CD4-positive, alpha-beta T cell (primary cell): ENCODE measurements at regions not wholly inside any gene's neighbourhood (a gene's known extent, or its start where the extent isn't known, plus 50 kb on each side); places are given as distances from the start of the nearest gene placed in this dataset.

ENCODE experiments used
- ATAC-seq: fragments of 200-7000 bp; cut with Tn5 transposase; one replicate; pipeline ENCODE4 v1.10.0; 2022; ENCODE audit warnings: mild to moderate bottlenecking; ENCODE audit not compliant: poor library complexity
- CTCF ChIA-PET: fragments of 350-600 bp; sonication (Branson Sonifier 250); formaldehyde crosslinking; loops from one replicate; lab custom pipeline; 2021; ENCODE audit warnings: antibody characterized with exemption, inconsistent platforms; lab: Charles Lee
- POLR2A ChIA-PET: fragments of 350-600 bp; sonication (Branson Sonifier 250); formaldehyde crosslinking; loops from one replicate; lab custom pipeline; 2021; ENCODE audit warnings: antibody characterized with exemption, inconsistent platforms; lab: Charles Lee
- DNase-seq, 14 experiments: peaks; one replicate each; pipeline ENCODE4 v3.0.0-alpha.2; 2013 to 2020; ENCODE audit warnings: mixed read lengths in 2 of 14
- H3K27ac ChIP-seq, 2 donors: one replicate each; pipeline versions ENCODE4 v1.5.1 to v1.7.0; 2013; ENCODE audit warnings: low read length in 2 of 2, low read depth in 1 of 2, mild to moderate bottlenecking in 1 of 2
- H3K27me3 ChIP-seq, 2 experiments: 1 replicate in 1 of 2; 2 replicates in 1 of 2; pipeline versions ENCODE4 v1.6.1 to v1.7.0; 2013; ENCODE audit warnings: low read length in 2 of 2, control low read depth in 1 of 2, mild to moderate bottlenecking in 1 of 2, moderate library complexity in 1 of 2; ENCODE audit not compliant: insufficient read depth in 2 of 2, control insufficient read depth in 1 of 2
- H3K36me3 ChIP-seq: one replicate; pipeline ENCODE4 v1.6.1; 2013; ENCODE audit warnings: low read length, control low read depth; ENCODE audit not compliant: insufficient read depth
- H3K4me1 ChIP-seq: one replicate; pipeline ENCODE4 v1.6.1; 2013; ENCODE audit warnings: low read length, control low read depth; ENCODE audit not compliant: insufficient read depth
- H3K4me3 ChIP-seq: one replicate; pipeline ENCODE4 v1.5.1; 2013; ENCODE audit warnings: mild to moderate bottlenecking, low read length, moderate library complexity
- H3K9me3 ChIP-seq, 2 experiments: 1 replicate in 1 of 2; 2 replicates in 1 of 2; pipeline versions ENCODE4 v1.6.1 to v1.7.0; 2013; ENCODE audit warnings: low read length in 2 of 2, mild to moderate bottlenecking in 2 of 2, control low read depth in 1 of 2, moderate library complexity in 1 of 2; ENCODE audit not compliant: control insufficient read depth in 1 of 2, insufficient read depth in 1 of 2
- H3K27ac Mint-ChIP-seq: one replicate; pipeline ENCODE4 v1.8.0; 2020; ENCODE audit warnings: mixed read lengths
- H3K27me3 Mint-ChIP-seq: one replicate; pipeline ENCODE4 v1.8.0; 2021; ENCODE audit warnings: mixed read lengths
- H3K36me3 Mint-ChIP-seq: one replicate; pipeline ENCODE4 v1.8.0; 2021; ENCODE audit warnings: low read depth, mixed read lengths
- H3K4me1 Mint-ChIP-seq: one replicate; pipeline ENCODE4 v1.8.0; 2021; ENCODE audit warnings: low read depth, mixed read lengths
- H3K4me3 Mint-ChIP-seq: one replicate; pipeline ENCODE4 v1.8.0; 2020; ENCODE audit warnings: mild to moderate bottlenecking, mixed read lengths
- H3K9me3 Mint-ChIP-seq: one replicate; pipeline ENCODE4 v1.8.0; 2020; ENCODE audit warnings: mixed read lengths
- intact Hi-C, 2 experiments: fragments of 100-400 bp; cut with DNase I in 1 of 2; cut with micrococcal nuclease in 1 of 2; formaldehyde crosslinking; loops; one replicate each; pipeline versions ENCODE4 v1.15.1 to v1.9.0; 2023 to 2025; cut with DNase I, micrococcal nuclease
- TF ChIP-seq, protein P1 (sequence below): fragments of 200-600 bp; IDR thresholded peaks from one replicate; pipeline ENCODE4 v1.8.0; 2022; ENCODE audit warnings: antibody characterized with exemption, mild to moderate bottlenecking

DNA sequence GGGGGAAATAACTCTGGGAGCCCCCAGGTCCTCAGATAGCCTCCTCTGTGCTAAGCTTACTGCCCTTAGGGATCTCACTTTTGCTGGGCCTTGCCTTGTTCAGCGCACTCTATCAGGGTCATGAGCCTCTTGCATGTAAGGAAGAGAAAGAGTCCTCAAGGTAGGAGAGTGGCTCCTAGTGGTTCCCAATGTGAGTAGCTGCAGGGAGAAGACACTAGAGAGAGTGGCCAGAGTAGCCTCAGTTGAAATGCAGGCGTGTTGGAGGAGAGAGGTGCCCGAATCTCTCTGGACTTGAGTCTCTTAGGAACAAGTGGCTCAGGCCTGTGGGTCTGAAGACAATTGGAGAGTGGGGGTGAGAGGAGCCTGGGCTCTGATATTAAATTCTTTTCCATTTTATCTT, 94.3 kb upstream of the SORCS3 start:
- TF ChIP-seq, protein P1, sequence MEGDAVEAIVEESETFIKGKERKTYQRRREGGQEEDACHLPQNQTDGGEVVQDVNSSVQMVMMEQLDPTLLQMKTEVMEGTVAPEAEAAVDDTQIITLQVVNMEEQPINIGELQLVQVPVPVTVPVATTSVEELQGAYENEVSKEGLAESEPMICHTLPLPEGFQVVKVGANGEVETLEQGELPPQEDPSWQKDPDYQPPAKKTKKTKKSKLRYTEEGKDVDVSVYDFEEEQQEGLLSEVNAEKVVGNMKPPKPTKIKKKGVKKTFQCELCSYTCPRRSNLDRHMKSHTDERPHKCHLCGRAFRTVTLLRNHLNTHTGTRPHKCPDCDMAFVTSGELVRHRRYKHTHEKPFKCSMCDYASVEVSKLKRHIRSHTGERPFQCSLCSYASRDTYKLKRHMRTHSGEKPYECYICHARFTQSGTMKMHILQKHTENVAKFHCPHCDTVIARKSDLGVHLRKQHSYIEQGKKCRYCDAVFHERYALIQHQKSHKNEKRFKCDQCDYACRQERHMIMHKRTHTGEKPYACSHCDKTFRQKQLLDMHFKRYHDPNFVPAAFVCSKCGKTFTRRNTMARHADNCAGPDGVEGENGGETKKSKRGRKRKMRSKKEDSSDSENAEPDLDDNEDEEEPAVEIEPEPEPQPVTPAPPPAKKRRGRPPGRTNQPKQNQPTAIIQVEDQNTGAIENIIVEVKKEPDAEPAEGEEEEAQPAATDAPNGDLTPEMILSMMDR, result no peak
- Histone ChIP-seq H3K9me3 (no peaks in the 10 kb centered on the region), H3K4me3 (no peak overlapping the region), H3K27me3 (peaks cover 0 to 3% of the 10 kb centered on the region in 2 experiments), H3K36me3 (no peaks in the 10 kb centered on the region), H3K27ac (no peak overlapping the region), H3K4me1 (no peaks in the 10 kb centered on the region)
- DNase-seq, result no peak
- ATAC-seq, result no peak
- Mint-ChIP-seq H3K27ac (no peak overlapping the region), H3K36me3 (no peaks in the 10 kb centered on the region), H3K4me1 (no peaks in the 10 kb centered on the region), H3K27me3 (peaks cover 27% of the 10 kb centered on the region), H3K4me3 (no peak overlapping the region), H3K9me3 (no peaks in the 10 kb centered on the region)
- intact Hi-C loops, result no loop called here
- ChIA-PET POLR2A (no interaction called here), CTCF (no interaction called here)

DNA sequence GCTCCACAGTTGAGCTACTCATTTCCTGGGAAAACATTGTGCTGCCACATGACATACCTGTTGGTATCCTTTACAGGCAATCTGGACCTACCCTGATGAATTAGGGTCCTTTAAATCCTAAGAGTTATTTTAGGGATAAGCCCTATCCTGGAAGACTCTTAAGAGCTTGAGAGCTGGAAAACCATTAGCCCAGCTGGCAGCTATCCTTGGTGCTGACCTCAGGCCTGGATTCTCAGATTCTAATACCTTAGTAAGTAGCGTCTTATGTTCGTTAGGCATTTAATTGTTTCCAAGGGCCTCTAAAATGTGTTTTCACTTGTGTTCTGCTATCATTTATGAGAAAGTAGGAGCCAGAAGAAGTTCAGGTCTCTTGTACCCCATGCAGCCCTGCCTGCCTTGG, 93.0 kb upstream of the SORCS3 start:
- no peak overlapping the region for H3K27ac ChIP-seq
- H3K27me3 Mint-ChIP-seq, result peaks cover 33% of the 10 kb centered on the region
- peaks cover 0 to 3% of the 10 kb centered on the region in 2 experiments for H3K27me3 ChIP-seq
- CTCF ChIA-PET, result no interaction called here
- H3K9me3 Mint-ChIP-seq, result no peaks in the 10 kb centered on the region
- ATAC-seq (no peak), DNase-seq (no peak)
- no peaks in the 10 kb centered on the region for H3K9me3 ChIP-seq
- no peaks in the 10 kb centered on the region for H3K4me1 Mint-ChIP-seq
- POLR2A ChIA-PET, result no interaction called here
- H3K4me3 ChIP-seq, result no peak overlapping the region
- no peaks in the 10 kb centered on the region for H3K36me3 ChIP-seq
- intact Hi-C loops, result no loop called here
- no peaks in the 10 kb centered on the region for H3K36me3 Mint-ChIP-seq
- H3K27ac Mint-ChIP-seq, result no peak overlapping the region
- H3K4me1 ChIP-seq, result no peaks in the 10 kb centered on the region
- TF ChIP-seq, protein P1, result no peak
- H3K4me3 Mint-ChIP-seq, result no peak overlapping the region

DNA sequence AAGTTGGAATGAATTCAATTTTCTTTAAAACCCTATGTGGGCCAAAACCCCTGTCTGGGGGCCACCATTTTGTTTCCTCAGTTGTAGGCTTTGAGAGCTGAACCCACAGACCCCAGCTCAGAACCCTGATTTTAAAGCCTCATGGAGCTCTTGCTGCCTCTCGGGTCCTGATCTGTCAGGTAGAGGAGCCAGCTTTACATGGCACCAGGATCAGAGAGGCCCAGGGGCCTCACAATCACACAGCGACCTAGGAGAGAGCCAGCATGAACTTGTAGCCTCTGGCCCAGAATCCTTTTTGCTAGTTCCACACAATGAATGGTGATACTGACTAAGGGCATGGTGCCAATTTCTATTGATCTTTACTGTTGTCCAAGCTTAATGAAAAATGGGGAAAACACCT, 84.3 kb upstream of the SORCS3 start:
- no peak overlapping the region for H3K27ac ChIP-seq
- DNase-seq, result no peak
- intact Hi-C loops, result no loop called here
- TF ChIP-seq, protein P1, result no peak
- peaks cover 51% of the 10 kb centered on the region for H3K27me3 Mint-ChIP-seq
- no peaks in the 10 kb centered on the region for H3K9me3 ChIP-seq
- H3K36me3 Mint-ChIP-seq, result no peaks in the 10 kb centered on the region
- H3K4me3 ChIP-seq, result no peak overlapping the region
- ChIA-PET CTCF (no interaction called here), POLR2A (no interaction called here)
- no peak overlapping the region for H3K4me3 Mint-ChIP-seq
- H3K27ac Mint-ChIP-seq, result no peak overlapping the region
- H3K4me1 Mint-ChIP-seq, result no peaks in the 10 kb centered on the region
- H3K9me3 Mint-ChIP-seq, result no peaks in the 10 kb centered on the region
- no peaks in the 10 kb centered on the region for H3K36me3 ChIP-seq
- ATAC-seq, result no peak
- H3K4me1 ChIP-seq, result no peaks in the 10 kb centered on the region
- H3K27me3 ChIP-seq, result no peaks in the 10 kb centered on the region
